ENCODE measurements at regions not wholly inside any gene's neighbourhood (a gene's known extent, or its start where the extent isn't known, plus 50 kb on each side); places are given as distances from the start of the nearest gene placed in this dataset.
A peak's percentile ranks its signal among the peaks of the same experiment; 100 is the strongest.

- no peak for DNase-seq
These were observed 95.5 kb upstream of the VGLL2 start for GRCh38 chr6:117169781-117170281.

- no peak for DNase-seq
These were observed 90.5 kb upstream of the VGLL2 start for GRCh38 chr6:117174835-117175360.

- DNase-seq: peak; percentile 7
These were observed 76.6 kb upstream of the VGLL2 start for GRCh38 chr6:117188627-117189201.

GRCh38 chr6:117191009-117191408 is 74.3 kb upstream of the VGLL2 start:
- no peak for DNase-seq

GRCh38 chr6:117191448-117191847 is 73.9 kb upstream of the VGLL2 start:
- no peak for DNase-seq

GRCh38 chr6:117194271-117194670 is 71.1 kb upstream of the VGLL2 start:
- DNase-seq: no peak

GRCh38 chr6:117194978-117195377 is 70.4 kb upstream of the VGLL2 start:
- DNase-seq: no peak

GRCh38 chr6:117195728-117196127 is 69.6 kb upstream of the VGLL2 start:
- no peak for DNase-seq

- DNase-seq: no peak
These were observed 65.3 kb upstream of the VGLL2 start for GRCh38 chr6:117200067-117200466.

- DNase-seq: no peak
These were observed 60.5 kb upstream of the VGLL2 start for GRCh38 chr6:117204903-117205302.

GRCh38 chr6:117205876-117206275 is 59.5 kb upstream of the VGLL2 start:
- no peak for DNase-seq

- no peak for DNase-seq
These were observed 58.8 kb upstream of the VGLL2 start for GRCh38 chr6:117206522-117206921.

GRCh38 chr6:117206944-117207687 is 58.2 kb upstream of the VGLL2 start:
- no peak for DNase-seq

- no peak for DNase-seq
These were observed 55.1 kb upstream of the VGLL2 start for GRCh38 chr6:117210279-117210678.

- no peak for DNase-seq
These were observed 49.8 kb upstream of the VGLL2 start for GRCh38 chr6:117215353-117216090.
